Ammon's horn (tissue), 1 donor: ENCODE measurements at regions not wholly inside any gene's neighbourhood (a gene's known extent, or its start where the extent isn't known, plus 50 kb on each side); places are given as distances from the start of the nearest gene placed in this dataset.

ENCODE experiments used
- DNase-seq: peaks from one replicate; pipeline ENCODE4 v3.0.0-alpha.2; 2016; ENCODE audit warnings: low spot score

- DNase-seq = no peak
Observed at GRCh38 chr20:58162986-58163385, 65.5 kb downstream of the ANKRD60 start.

DNA sequence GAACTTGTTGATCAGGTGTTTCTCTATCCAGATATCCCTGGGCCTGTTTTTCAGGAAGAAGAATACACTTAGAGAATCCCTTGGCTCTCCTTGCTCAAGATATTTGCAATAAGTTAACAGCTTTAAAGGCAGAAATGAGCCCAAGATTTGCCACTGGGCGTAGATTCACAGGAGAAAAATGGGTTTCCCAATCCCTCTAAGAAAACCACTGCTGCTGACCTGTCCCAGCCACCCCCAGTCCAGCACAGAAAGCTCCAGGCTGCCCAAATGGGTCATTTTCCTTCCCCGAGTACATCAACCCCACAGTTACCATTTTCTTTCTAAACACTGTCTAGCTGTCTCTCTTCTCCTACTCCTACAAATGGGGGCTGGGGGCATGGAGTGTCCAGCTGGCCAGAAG is 67.3 kb downstream of the ANKRD60 start:
- no peak for DNase-seq

GRCh38 chr20:58160451-58161061 is 67.9 kb downstream of the ANKRD60 start:
- DNase-seq = no peak

DNA sequence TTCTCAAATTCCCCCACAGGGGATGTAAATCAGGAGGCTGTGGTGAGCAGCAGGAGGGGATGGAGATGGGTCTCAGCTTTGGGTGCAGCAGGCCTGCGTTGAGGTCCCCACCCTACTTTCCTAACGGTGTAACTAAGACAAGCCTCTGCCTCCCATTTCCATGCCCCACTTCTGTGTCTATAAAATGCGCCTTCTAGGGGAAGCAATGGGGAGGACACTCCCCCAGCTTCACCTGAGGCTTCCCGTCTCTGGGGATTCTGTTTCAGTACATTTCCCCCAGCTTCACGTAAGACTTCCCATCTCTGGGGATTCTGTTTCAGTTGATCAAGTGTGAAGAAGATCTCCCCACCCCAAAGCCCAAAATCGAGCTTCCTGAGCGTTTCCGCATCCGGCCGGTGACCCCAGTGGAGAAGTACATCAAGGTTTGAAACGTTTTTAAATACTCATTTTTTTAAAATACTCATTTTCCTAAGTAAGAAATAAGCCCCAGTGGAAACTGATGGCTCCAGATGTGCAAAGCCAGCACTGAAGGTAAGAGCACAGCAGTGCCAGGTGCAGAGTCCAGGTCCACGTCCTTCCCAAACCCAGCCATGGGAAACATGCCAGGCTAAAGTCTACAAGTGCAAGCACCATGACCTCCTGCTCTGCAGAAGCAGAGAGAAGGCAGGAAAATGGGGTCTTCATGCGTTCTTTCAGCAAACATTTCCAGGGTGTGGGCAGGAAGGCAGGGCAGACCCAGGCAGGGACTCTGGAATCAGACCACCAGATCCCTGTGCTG is 73.1 kb downstream of the ANKRD60 start:
- no peak for DNase-seq

- DNase-seq = no peak
Observed at GRCh38 chr20:58154113-58154512, 74.3 kb downstream of the ANKRD60 start.

DNA sequence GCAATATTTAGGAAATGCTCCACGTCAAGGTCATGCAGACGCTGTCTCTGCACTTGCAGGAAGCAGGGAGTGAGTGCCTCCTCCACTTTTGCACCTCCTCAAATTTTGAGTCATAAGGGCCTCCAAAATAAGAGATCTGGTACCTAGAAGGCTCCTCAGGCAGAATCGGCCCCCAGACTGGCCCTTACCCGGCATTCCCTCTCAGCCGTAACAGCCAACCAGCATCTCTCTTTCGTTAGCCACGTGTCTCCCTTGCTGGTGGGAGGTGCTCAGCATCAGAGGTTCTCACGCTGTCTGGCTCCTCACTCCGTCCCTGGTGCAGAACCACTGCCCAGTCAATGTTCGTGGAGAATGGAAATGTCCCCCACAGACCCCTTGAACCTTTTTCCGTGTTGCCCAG is 75.3 kb downstream of the ANKRD60 start:
- DNase-seq = no peak

DNA sequence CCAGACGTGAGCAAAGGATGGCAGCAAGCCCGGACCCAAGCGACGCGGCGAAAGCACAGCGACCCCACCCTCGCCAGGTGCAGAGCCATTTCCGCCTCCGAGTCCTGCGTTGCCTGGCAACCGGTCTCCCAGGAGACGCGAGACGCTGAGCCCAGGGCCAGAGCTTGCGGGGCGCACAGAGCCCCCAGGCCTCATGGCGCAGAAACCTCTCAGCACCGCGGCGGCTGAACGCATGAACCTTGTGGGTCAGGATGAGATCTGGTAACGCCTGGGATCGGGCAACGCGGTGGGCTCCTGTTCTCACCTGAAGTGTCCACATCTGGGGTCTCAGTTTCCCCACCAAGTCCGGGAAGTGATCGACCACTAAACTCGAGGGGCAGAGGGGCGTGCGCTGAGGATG is 77.7 kb downstream of the ANKRD60 start:
- DNase-seq = no peak

DNA sequence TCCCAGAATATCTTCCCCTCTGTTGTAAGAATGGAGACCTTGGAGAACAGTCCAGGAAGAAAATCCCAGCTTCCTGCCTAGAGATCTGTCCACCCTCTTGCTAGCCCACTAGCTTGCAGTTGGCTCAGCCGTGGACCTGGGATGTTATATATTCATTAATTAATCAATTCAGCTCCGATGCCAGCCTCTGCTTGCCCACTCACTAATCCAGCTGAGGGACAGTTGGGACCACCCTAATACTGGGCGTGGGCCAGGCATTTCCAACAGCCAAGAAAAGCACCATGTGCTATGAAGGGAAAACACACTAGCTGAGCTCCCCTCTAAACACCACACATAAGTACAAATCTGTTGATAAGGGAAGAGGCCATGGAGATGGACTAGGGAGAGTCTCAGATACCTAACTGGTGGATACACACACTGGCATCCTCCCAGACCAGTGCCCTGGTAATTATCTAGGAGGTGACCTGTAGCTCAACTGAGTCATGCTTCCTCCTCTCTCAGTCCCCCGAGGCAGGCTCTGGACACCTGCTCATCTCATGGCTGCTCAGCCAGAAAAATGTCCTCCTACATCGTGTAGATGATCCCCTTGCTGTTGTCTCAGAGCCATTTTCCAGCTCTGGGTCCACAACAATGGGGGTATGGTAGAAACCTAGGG is 78.9 kb downstream of the ANKRD60 start:
- DNase-seq = no peak

DNA sequence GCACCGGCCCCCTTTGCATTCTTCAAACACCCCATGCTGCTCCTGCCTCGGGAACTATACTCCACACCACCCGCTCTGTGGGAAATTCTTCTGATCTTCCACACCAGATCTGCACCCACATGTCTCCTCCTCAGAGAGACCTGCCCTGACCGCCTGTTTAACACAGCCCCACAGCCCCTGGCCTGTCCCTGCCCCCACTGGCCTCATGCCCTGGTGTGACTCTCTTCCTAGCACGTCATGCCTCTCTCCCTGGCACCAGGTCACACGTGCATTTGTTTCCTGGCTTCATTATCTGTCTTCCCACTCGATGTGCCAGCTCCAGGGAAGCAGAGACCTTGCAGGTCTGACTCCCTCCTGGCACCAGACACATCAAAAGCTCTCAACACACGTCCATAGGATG is 79.6 kb downstream of the ANKRD60 start:
- DNase-seq = no peak

DNA sequence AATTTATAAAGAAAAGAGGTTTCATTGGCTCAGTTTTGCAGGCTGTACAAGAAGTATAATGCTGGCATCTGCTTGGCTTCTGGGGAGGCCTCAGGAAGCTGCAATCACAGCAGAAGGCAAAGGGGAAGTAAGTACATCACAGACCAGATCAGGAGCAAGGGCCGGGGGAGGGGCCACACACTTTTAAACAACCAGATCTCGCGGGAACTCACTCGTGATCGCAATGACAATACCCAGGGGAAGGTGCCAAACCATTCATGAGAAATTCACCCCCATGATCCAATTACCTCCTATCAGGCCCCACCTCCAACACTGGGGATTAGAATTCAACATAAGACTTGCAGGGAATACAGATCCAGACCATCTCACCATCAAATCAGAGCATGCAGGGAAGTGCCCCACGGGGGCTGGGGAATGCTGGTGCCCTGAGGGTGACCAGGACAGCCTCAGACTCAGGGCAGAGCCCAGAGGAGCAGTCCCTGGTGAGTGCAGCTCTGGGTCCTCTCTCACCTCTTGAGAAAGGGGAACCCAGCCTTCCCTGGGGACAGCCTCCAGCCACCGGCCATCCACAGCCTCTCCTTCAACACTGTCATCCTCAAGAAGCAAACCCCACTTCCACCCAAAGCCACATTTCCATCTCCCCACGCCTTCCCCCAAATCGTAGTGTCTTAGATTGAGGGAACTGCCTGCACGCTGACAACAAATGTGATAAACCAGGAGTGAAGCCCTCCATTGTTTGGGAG is 80.7 kb downstream of the ANKRD60 start:
- no peak for DNase-seq

DNA sequence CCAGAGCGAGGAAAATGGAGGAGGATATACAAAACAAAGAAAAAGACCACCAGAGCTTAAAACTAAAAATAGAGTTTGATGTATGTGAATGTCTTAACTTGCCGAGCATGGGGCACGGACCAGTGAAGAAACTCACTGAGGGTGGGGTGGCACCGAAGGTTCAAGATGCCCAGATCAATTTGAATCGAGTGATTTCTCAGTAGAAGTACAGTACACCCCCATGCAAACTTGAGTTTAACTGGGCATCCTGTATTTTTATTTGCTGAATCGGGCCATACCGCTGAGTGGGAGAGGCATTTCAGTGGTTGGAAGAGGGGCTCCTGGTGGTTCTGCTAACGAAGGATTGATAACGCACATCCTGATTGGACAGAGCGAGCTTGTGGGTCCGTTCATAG is 81.7 kb downstream of the ANKRD60 start:
- DNase-seq = no peak

DNA sequence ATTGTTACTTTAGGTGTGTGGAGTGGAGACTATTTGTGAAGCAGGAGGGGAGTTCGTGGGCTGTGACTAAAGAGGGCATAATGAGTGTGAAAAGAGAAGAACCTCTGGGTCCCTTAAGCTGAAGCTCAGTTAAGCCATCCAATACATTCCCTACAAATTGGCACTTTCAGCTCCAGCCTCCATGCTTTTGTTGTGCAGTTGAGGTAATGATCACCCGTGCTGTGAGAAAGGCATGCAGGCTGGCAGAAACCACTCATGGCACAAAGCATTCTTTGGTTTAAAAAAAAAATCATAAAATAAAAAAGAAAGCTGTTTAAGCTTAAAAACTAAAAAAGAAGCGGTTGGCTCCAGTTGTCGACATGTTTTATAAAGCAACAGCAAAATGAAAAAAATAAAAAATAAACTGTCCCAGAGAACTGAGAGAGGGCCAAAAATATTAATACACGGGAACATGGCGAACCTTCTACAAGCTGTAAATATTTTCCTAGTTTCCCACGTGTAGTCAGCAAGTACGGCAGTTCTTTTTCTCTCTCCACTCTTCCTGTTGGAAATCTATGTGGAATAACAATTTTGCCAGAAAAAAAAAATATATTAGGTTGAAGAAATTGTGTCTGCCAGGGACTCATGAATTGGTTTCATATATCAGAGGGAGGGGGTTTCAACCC is 82.2 kb downstream of the ANKRD60 start:
- no peak for DNase-seq

DNA sequence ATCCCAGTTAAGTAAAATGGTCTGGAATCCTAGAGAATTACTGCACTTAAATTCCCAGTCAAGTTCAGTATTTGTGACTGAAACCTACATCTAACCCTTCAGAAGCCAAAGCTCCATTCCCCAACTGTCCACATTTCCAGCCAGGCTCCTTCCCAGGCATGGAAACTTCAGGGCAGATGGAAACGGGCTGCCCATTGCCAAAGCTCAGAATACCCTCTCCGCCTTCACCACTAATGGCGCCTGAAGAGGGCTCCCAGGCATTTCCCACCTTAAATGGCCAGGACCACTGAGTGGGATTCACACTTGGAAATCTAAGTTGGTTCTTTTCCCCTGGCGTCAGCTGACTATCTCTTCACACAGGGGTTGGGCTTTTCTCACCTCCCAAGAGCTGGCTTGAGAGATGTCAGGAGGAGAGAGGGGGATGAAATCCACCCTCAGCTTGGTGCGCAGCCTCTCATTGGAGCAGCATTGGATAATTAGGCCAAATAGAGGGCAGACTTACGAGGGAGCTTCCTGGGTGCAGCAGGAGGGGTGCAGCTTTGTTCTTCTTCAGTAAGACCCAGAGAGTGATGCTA is 82.9 kb downstream of the ANKRD60 start:
- no peak for DNase-seq

DNA sequence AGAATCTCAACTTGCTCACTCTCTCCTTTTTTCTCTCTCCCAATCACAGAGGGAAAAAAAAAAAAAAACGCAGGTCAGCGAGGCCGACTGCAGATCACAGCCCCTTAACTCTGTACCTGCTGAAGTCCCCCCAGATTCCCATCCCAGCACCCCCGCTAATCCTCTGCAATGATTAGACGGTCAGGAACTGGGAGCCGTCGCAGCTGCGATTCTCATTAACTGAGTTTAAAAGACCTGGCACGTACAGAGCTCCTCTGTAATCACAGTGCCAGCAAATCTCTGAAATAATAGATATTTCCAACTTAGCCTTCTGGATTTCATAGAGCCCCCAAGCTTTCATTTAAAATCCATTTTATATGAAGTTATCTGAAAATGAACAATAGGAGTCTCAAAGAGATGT is 84.4 kb downstream of the ANKRD60 start:
- DNase-seq = no peak

DNA sequence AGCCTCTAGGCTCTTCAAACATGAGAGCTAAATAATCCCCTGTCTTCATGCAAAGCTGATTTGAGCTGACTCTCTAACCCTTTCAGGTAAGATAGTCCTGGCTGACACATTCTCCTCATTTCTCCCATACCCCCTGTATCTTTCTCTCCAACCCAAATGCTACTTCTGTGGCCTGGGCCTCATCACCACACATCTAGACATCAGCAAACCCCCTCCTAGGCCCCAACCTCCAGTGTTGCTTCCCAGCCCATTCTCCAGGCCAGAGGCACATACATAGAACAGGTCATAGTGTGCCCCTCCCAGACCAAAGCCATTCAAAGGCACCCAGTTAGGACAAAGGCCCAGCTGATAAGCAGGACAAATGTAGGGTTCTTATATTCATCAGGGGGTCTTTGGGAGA is 84.9 kb downstream of the ANKRD60 start:
- no peak for DNase-seq

DNA sequence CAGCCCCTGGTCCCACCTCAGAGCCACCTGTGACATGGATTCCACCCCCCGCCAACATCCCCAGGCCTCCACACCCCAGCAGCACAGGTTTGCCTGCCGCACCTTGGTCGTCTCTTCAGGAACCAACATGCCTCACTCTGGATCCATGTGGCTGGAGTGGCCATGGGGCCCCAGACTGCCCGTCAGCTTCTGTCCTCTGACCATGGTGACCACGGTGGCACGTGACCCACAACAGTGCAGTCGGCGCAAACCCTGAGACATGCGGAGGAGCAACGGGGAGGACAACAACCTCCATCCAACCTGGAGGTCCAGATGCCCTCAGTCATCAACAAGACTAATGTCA is 85.6 kb downstream of the ANKRD60 start:
- DNase-seq = no peak

DNA sequence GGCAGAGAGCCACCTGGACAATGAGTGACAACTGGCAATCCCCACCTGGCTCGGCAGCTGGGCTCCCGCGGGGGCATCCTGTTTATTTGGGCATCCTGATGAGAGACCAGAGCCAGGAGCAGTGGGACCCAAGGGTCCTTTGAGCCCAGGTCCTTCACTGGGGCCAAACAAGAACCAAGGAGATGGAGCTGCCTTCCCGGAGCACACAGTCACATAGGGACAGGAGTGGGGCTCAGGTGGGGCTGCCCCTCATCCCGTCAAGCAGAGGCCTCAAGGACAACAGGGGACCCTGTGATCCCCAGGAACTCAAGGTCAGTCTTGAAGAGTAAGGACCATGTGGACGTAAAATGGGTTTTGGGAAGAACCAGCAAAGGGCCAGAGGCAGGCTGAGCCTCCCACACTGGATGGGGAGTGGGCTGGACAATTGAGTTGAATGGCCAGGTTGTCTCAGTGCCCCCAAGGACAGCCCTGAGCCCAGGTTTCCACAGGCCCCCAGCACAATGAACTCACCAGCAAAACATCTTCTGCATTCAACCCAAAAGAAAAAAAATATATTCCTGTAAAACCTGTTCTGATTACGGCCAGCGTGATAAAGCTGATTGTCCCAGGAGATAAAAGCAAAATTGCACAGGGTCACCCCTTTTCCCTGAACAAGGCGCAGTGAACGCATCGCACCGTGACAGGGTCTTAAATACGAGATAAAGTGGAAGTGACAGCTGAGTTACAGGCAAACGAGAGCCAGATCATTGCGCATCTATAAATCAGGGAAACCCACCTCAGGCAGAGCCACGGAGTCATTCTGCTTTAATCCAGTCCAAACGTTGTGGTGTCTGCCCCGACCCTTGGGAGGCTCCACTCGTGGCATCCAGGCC is 86.2 kb downstream of the ANKRD60 start:
- DNase-seq = no peak

- DNase-seq = peak; percentile 51
Observed at GRCh38 chr20:58141496-58141895, 87.0 kb downstream of the ANKRD60 start.

DNA sequence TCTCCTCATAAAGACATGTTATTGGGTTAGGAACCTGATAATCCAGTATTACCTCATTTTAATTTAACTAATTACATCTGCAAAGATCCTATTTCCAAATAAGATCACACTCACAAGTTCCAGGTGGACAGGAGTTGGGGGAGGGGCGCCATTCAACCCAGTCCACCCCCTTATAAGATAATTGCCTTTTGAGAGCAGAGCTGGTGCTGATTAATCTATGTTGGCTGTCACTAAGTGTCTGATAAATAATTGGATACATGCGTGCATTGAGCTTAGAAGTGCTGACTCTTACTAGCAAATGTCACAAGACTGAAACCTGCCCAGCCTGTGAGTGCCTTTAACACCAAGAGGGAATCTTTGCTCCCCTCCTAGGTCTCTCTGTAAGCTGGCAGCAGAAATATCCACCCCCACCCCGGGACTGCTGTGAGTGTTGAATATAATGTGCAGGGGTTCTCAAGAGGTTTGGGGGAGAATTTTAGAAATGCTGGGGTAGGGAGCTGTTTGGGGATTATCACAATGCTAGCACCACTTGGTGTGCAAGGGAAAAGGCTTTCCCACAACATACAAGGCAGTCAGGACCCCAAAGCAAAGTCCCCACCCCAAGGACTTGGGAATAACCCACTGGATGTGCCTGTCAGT is 87.5 kb downstream of the ANKRD60 start:
- DNase-seq = no peak
